ENCODE measurements at regions not wholly inside any gene's neighbourhood (a gene's known extent, or its start where the extent isn't known, plus 50 kb on each side); places are given as distances from the start of the nearest gene placed in this dataset.

DNA sequence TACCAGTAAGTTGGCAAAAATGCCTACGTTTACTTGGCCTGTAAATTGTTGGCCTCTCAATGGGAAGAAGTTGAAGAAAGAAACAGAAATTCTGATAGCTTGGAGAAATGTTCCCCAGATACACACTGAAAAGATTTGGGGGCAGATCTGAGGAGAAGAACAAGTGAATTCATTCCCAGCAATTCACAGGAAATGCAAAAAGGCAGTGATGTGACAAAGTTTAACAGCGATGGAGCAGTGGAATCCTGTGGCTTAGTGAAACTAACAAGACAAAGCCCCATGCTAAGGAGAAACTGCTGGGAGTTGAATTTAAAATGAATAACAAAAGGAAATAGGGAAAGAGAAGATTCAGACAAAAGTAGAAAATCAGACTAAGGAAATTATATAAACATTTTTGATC is 213.2 kb upstream of the EDIL3 start (continued):
- TF ChIP-seq RAD21 (IDR thresholded peaks at IDR 0.05 in 1 of 2, conservative IDR thresholded peaks at IDR 0.05 in 1 of 2; ENCODE audit: low read depth in 2 of 2, low read length in 2 of 2): peak in 1 of 2 experiments; percentile 12; a peak in 1 of 4 replicates

Measured in H1 (cell line).